GM12891 (cell line): ENCODE measurements at regions not wholly inside any gene's neighbourhood (a gene's known extent, or its start where the extent isn't known, plus 50 kb on each side); places are given as distances from the start of the nearest gene placed in this dataset.

Source experiments
- DNase-seq: peaks from one replicate; pipeline ENCODE4 v3.0.0; 2011; ENCODE audit warnings: low spot score; ENCODE audit not compliant: insufficient read length
- FAIRE-seq: peaks from 2 replicates; lab custom pipeline; 2011; peaks lifted over from hg19 to GRCh38; lab: Jason Lieb, UNC
- PAX5 ChIP-seq: IDR thresholded peaks from 2 replicates; pipeline ENCODE4 v1.6.1; 2011; ENCODE audit warnings: low read length, moderate library complexity, mild to moderate bottlenecking; ENCODE audit not compliant: insufficient read depth, severe bottlenecking
- POLR2A ChIP-seq: IDR thresholded peaks from 2 replicates; pipeline ENCODE4 v1.6.1; 2011; ENCODE audit warnings: low read depth, low read length, control low read depth
- POLR2AphosphoS5 ChIP-seq: IDR thresholded peaks from 2 replicates; pipeline ENCODE4 v1.6.1; 2011; ENCODE audit warnings: low read depth, low read length, control low read depth
- POU2F2 ChIP-seq: IDR thresholded peaks from 2 replicates; pipeline ENCODE4 v1.6.1; 2011; ENCODE audit warnings: low read depth, mild to moderate bottlenecking, control low read depth, low read length, moderate library complexity
- SPI1 ChIP-seq: IDR thresholded peaks from 2 replicates; pipeline ENCODE4 v1.6.1; 2011; ENCODE audit warnings: low read depth, low read length, control low read depth
- TAF1 ChIP-seq: IDR thresholded peaks from 2 replicates; pipeline ENCODE4 v1.6.1; 2011; ENCODE audit warnings: low read depth, low read length, control low read depth

DNA sequence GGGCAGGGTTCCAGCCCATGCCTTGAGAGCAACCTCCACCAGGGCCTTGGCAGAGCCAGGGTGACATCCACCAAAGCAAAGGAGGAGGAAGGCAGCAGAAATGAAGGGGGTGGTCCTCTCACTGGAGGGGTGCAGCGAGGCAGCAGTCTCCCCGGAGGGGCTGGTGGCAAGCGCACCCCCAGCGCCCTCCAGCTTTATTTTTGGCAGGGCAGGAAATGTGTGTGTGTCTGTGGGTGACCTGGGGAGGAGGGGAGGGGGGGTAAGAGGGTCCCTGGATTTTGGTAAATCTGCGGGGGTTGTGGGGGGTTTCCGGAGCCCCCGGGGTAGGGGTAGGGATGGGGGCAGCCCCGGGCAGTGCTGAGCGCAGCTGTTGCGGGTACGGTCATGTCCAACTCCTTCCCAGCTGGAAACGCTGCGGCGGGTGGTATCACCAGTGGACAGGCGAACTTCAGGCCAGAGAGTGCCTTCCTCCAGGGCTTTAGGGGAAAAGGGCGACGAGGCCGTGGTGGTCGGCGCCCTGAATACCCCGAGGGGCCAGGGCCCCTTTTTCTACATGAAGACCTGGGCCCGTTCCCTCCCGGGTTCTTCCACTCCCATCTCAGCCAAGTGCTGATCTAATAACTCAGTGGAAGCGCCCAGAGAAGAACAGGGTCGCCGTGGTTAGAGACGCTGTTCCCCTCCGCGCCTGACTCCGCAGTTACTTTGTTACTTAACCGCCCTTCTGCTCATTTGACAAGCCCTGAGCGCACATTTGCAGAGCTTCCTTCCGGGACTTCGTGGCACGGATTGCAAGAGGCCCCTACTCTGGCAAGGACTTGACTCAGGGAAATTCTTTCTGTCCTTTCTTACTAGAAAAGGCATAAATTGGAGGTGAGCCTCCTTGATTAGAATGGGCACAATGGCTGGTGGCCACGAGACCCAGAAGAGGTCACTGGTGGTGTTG lies 55.2 kb downstream of the FOS start:
- DNase-seq (peak; percentile 39), FAIRE-seq (no peak)
- TF ChIP-seq POLR2AphosphoS5: no peak
- TF ChIP-seq SPI1: no peak
- TF ChIP-seq POU2F2: no peak
- no peak; the same call in 1 of the 2 replicates for TF ChIP-seq POLR2A

- FAIRE-seq: peak; percentile 93
- TF ChIP-seq POLR2AphosphoS5 (no peak), POLR2A (no peak), PAX5 (no peak), POU2F2 (no peak), SPI1 (no peak), TAF1 (0 out of 2 replicates have a peak, but pooled peaks have one; percentile 12)
- no peak for DNase-seq
These were observed 56.0 kb downstream of the FOS start for GRCh38 chr14:75334549-75335051.

GRCh38 chr14:75335571-75335970 lies 56.9 kb downstream of the FOS start:
- no peak for DNase-seq
- TF ChIP-seq TAF1 (no peak), PAX5 (no peak), SPI1 (no peak), POLR2AphosphoS5 (no peak), POU2F2 (no peak), POLR2A (no peak)
- FAIRE-seq: peak; percentile 45

- no peak for DNase-seq
- TF ChIP-seq TAF1: no peak
- TF ChIP-seq POLR2A: no peak
- no peak for TF ChIP-seq POU2F2
- TF ChIP-seq POLR2AphosphoS5: no peak
- no peak for TF ChIP-seq PAX5
- no peak for TF ChIP-seq SPI1
- FAIRE-seq: no peak
These were observed 59.8 kb downstream of the FOS start for GRCh38 chr14:75338398-75338797.

GRCh38 chr14:75339059-75339458 lies 60.4 kb downstream of the FOS start:
- DNase-seq: no peak

DNA sequence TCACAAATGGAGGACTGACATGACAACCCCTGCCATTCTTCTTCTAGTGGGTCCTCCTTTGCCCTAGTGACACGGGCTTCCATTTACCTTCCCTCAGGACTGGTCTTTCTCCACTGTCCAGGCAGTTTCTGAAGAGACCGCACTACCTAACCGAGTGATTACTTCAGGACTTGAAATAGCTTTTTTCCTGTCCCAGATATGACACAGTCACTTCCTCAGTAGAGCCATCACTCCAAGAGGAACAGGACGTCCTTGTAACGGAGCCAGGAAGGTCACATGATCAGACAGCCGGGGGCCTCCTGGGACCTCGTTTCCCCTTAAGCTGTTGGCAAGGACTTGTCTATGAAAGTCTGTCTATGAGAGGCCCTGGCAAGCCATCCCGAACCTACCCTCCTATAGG lies 62.3 kb downstream of the FOS start:
- TF ChIP-seq POU2F2: no peak
- TF ChIP-seq SPI1: no peak
- TF ChIP-seq POLR2A: no peak
- no peak for TF ChIP-seq TAF1
- TF ChIP-seq PAX5: no peak
- no peak for TF ChIP-seq POLR2AphosphoS5
- no peak for DNase-seq
- FAIRE-seq: peak; percentile 50

More at GRCh38 chr14:75339059-75339458, 60.4 kb downstream of the FOS start:
- TF ChIP-seq POU2F2 (no peak), PAX5 (no peak), SPI1 (no peak)
- no peak for FAIRE-seq

GRCh38 chr14:75341620-75342019 lies 63.0 kb downstream of the FOS start:
- peak; percentile 55 for TF ChIP-seq SPI1
- TF ChIP-seq PAX5: no peak
- FAIRE-seq (no peak), DNase-seq (no peak)

DNA sequence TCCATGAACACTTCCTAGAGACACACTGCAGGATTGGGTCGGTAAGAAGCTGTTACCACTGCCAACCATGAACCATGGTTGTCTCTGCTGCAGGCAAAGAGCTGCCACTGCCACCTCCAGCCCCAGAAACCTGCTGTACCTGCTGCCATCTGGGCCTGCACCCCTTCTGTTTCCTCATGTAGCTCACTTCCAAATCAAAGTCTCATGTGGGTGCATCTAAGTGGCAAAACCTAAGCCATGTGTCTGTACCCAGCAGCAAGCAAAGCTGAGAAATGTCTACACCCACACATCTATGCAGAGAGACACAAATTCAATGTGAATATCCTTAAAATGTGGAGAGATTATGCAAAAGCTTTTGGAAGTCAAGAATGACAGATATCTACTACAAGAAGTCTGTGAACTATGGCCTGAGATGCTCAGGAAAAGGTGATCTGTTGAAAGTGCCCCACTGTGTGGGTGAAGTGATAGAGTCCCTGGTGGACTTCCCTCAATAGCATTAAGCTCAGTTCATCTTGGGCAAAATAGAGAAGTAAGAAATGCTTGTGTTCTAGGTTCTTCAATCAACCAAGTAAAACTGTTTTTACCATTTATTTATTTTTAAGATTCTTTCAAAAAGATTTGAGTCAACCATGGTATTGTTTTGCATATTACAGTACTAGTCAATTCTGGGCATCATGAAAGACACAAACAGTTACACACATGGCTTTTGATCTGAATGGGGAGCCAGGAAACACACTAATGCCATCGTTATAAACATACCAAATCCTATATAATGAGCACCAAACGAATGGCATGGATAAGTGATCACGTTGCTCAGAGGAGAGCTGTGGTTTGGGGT lies 64.4 kb downstream of the FOS start:
- peak; percentile 91 for FAIRE-seq
- DNase-seq: no peak
- no peak for TF ChIP-seq TAF1
- no peak for TF ChIP-seq SPI1

- FAIRE-seq (no peak), DNase-seq (no peak)
- TF ChIP-seq PAX5 (no peak), SPI1 (no peak), POU2F2 (no peak), POLR2A (no peak), POLR2AphosphoS5 (no peak), TAF1 (no peak)
These were observed 65.3 kb downstream of the FOS start for GRCh38 chr14:75343911-75344310.

GRCh38 chr14:75344411-75344810 lies 65.8 kb downstream of the FOS start:
- DNase-seq (no peak), FAIRE-seq (no peak)
- TF ChIP-seq POLR2A (no peak), SPI1 (no peak), POU2F2 (no peak), POLR2AphosphoS5 (no peak), PAX5 (no peak), TAF1 (no peak)
